Endothelial cell (in vitro differentiated cells): ENCODE measurements at regions not wholly inside any gene's neighbourhood (a gene's known extent, or its start where the extent isn't known, plus 50 kb on each side); places are given as distances from the start of the nearest gene placed in this dataset.

Source experiments
- DNase-seq: peaks from one replicate; pipeline ENCODE4 v3.0.0; 2021; ENCODE audit warnings: low spot score
- H3K27ac Mint-ChIP-seq: one replicate; pipeline ENCODE4 v1.8.0; 2021; ENCODE audit warnings: mixed read lengths, inconsistent platforms; ENCODE audit not compliant: unreplicated experiment
- H3K27me3 Mint-ChIP-seq: one replicate; pipeline ENCODE4 v1.8.0; 2021; ENCODE audit warnings: mild to moderate bottlenecking, moderate library complexity, mixed read lengths, inconsistent platforms; ENCODE audit not compliant: unreplicated experiment
- H3K36me3 Mint-ChIP-seq: one replicate; pipeline ENCODE4 v1.8.0; 2021; ENCODE audit warnings: mild to moderate bottlenecking, low read depth, mixed read lengths, inconsistent platforms; ENCODE audit not compliant: unreplicated experiment
- H3K4me1 Mint-ChIP-seq: one replicate; pipeline ENCODE4 v1.8.0; 2021; ENCODE audit warnings: mild to moderate bottlenecking, mixed read lengths, inconsistent platforms; ENCODE audit not compliant: unreplicated experiment
- H3K4me3 Mint-ChIP-seq: one replicate; pipeline ENCODE4 v1.8.0; 2021; ENCODE audit warnings: mild to moderate bottlenecking, mixed read lengths, inconsistent platforms; ENCODE audit not compliant: unreplicated experiment
- H3K9me3 Mint-ChIP-seq: one replicate; pipeline ENCODE4 v1.8.0; 2021; ENCODE audit warnings: mixed read lengths, inconsistent platforms; ENCODE audit not compliant: unreplicated experiment
- CTCF ChIP-seq: fragments of 200-600 bp; sonication (generic); IDR thresholded peaks from one replicate; pipeline ENCODE4 v1.5.0; 2021; ENCODE audit warnings: antibody characterized with exemption; ENCODE audit not compliant: unreplicated experiment

- no peak overlapping the region for H3K4me3 Mint-ChIP-seq
- no peak for TF ChIP-seq CTCF
- DNase-seq: no peak
- H3K9me3 Mint-ChIP-seq: no peaks in the 10 kb centered on the region
- no peaks in the 10 kb centered on the region for H3K4me1 Mint-ChIP-seq
- no peaks in the 10 kb centered on the region for H3K36me3 Mint-ChIP-seq
- H3K27ac Mint-ChIP-seq: no peak overlapping the region
- H3K27me3 Mint-ChIP-seq: no peaks in the 10 kb centered on the region
These were observed 398.5 kb upstream of the RPS23 start for GRCh38 chr5:82676661-82677060.

- H3K4me3 Mint-ChIP-seq: no peak overlapping the region
- no peaks in the 10 kb centered on the region for H3K27me3 Mint-ChIP-seq
- H3K36me3 Mint-ChIP-seq: no peaks in the 10 kb centered on the region
- no peaks in the 10 kb centered on the region for H3K4me1 Mint-ChIP-seq
- H3K27ac Mint-ChIP-seq: no peak overlapping the region
- TF ChIP-seq CTCF: no peak
- no peak for DNase-seq
- H3K9me3 Mint-ChIP-seq: no peaks in the 10 kb centered on the region
These were observed 396.5 kb upstream of the RPS23 start for GRCh38 chr5:82674671-82675070.

GRCh38 chr5:82673057-82673809, 395.1 kb upstream of the RPS23 start:
- no peaks in the 10 kb centered on the region for H3K36me3 Mint-ChIP-seq
- no peak overlapping the region for H3K27ac Mint-ChIP-seq
- no peak for DNase-seq
- no peaks in the 10 kb centered on the region for H3K27me3 Mint-ChIP-seq
- H3K4me3 Mint-ChIP-seq: no peak overlapping the region
- no peaks in the 10 kb centered on the region for H3K4me1 Mint-ChIP-seq
- no peaks in the 10 kb centered on the region for H3K9me3 Mint-ChIP-seq
- no peak for TF ChIP-seq CTCF

- Mint-ChIP-seq H3K4me3 (no peak overlapping the region), H3K9me3 (no peaks in the 10 kb centered on the region), H3K27me3 (no peaks in the 10 kb centered on the region), H3K36me3 (no peaks in the 10 kb centered on the region), H3K27ac (no peak overlapping the region), H3K4me1 (no peaks in the 10 kb centered on the region)
- no peak for DNase-seq
- TF ChIP-seq CTCF: no peak
These were observed 392.5 kb upstream of the RPS23 start for GRCh38 chr5:82670692-82671091.

- Mint-ChIP-seq H3K4me1 (no peaks in the 10 kb centered on the region), H3K27me3 (no peaks in the 10 kb centered on the region), H3K9me3 (no peaks in the 10 kb centered on the region), H3K36me3 (no peaks in the 10 kb centered on the region), H3K27ac (no peak overlapping the region), H3K4me3 (no peak overlapping the region)
- DNase-seq: no peak
- no peak for TF ChIP-seq CTCF
These were observed 391.6 kb upstream of the RPS23 start for GRCh38 chr5:82669720-82670119.
